ENCODE measurements at regions not wholly inside any gene's neighbourhood (a gene's known extent, or its start where the extent isn't known, plus 50 kb on each side); places are given as distances from the start of the nearest gene placed in this dataset.

DNA sequence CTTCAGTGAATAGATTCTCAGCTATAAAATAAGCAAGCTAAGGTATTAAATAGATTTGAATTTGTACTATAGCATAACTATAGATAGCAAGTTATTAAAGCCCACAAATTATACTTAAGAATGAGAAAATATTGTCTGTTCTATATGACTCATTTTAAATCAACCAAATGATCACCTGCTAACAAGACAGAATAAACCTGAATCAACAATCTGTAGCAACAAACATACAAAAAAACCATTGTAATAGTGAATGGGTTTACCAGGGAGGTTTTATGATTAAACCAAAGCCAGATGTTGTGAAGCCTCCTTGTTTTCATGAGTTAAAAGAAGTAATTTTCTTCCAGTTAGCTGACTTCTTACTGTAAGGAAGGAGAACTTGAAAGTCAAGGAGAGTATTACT is 71.9 kb upstream of the HTR1B start:
- ATAC-seq (ENCODE audit: low read depth in 2 of 2), result no peak
- Mint-ChIP-seq H3K36me3 (no peaks in the 10 kb centered on the region), H3K27ac (no peak overlapping the region)

DNA sequence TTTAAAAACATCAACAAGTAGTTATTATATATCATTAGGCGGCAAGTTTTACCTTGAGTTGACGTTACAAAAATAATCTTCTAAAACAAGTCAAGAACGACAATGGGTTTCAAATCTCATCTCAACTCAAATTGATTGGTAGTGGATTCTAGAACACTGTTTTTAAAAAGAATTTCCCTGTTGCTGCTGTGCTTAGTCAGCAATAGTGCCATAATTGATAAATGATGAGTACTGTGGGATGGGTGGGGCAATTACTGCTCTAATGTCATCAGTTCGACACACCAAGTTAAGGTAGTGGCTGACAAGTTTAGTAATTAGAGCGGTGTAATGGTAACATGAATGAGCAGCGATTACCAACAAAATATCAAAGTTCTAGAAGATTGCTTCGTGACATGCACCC is 73.4 kb upstream of the HTR1B start:
- Histone ChIP-seq H3K27ac (ENCODE audit: insufficient read depth, low read length, poor library complexity, severe bottlenecking) (no peak overlapping the region), H3K4me3 (ENCODE audit: low read depth, low read length) (no peak overlapping the region), H3K9me3 (ENCODE audit: control insufficient read depth in 2 of 2, low read length in 2 of 2) (no peaks in the 10 kb centered on the region), H3K27me3 (ENCODE audit: control insufficient read depth, insufficient read depth, low read length) (no peaks in the 10 kb centered on the region), H3K36me3 (ENCODE audit: control insufficient read depth, insufficient read depth, low read length) (no peaks in the 10 kb centered on the region), H3K4me1 (ENCODE audit: control insufficient read depth, insufficient read depth, low read length, poor library complexity, severe bottlenecking) (no peaks in the 10 kb centered on the region)
- Mint-ChIP-seq H3K9me3 (peaks cover 0 to 11% (median 6%) of the 10 kb centered on the region in 7 donors), H3K4me3 (no peak overlapping the region), H3K4me1 (no peaks in the 10 kb centered on the region), H3K36me3 (no peaks in the 10 kb centered on the region), H3K27ac (no peak overlapping the region), H3K27me3 (no peaks in the 10 kb centered on the region)
- DNase-seq (no peak), ATAC-seq (ENCODE audit: low read depth in 2 of 2) (no peak)

More for the DNA sequence above, 71.9 kb upstream of the HTR1B start:
- Histone ChIP-seq H3K4me1 (ENCODE audit: control insufficient read depth, insufficient read depth, low read length, poor library complexity, severe bottlenecking) (no peaks in the 10 kb centered on the region), H3K27ac (ENCODE audit: insufficient read depth, low read length, poor library complexity, severe bottlenecking) (no peak overlapping the region), H3K9me3 (ENCODE audit: control insufficient read depth in 2 of 2, low read length in 2 of 2) (no peaks in the 10 kb centered on the region), H3K27me3 (ENCODE audit: control insufficient read depth, insufficient read depth, low read length) (no peaks in the 10 kb centered on the region), H3K4me3 (ENCODE audit: low read depth, low read length) (no peak overlapping the region), H3K36me3 (ENCODE audit: control insufficient read depth, insufficient read depth, low read length) (no peaks in the 10 kb centered on the region)
- H3K9me3 Mint-ChIP-seq, result peaks cover 2 to 8% (median 5%) of the 10 kb centered on the region in 7 donors
- H3K4me1 Mint-ChIP-seq, result no peaks in the 10 kb centered on the region
- H3K4me3 Mint-ChIP-seq, result no peak overlapping the region
- DNase-seq, result no peak
- H3K27me3 Mint-ChIP-seq, result no peaks in the 10 kb centered on the region

DNA sequence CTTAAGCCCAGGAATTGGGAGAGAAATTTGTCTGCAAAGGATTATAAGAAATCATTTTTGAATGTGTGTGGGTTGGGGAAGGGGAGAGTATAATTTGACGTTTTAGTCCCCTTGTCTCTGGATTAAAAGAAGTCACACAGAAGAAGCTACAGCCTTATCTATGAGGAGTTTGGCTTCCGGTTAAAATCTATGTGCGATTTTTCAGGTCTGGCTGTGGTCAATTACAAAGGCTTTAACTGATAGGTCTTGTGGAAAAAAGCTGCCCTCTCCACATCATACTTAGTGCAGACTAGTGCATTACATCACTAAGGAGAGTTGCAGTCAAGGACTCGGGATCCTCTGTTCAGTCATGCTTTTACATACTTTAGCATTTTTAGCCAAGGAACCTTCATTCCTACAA is 80.3 kb upstream of the HTR1B start:
- DNase-seq (no peak), ATAC-seq (ENCODE audit: low read depth in 2 of 2) (no peak)
- Histone ChIP-seq H3K4me1 (ENCODE audit: control insufficient read depth, insufficient read depth, low read length, poor library complexity, severe bottlenecking) (no peaks in the 10 kb centered on the region), H3K27me3 (ENCODE audit: control insufficient read depth, insufficient read depth, low read length) (no peaks in the 10 kb centered on the region), H3K36me3 (ENCODE audit: control insufficient read depth, insufficient read depth, low read length) (no peaks in the 10 kb centered on the region), H3K27ac (ENCODE audit: insufficient read depth, low read length, poor library complexity, severe bottlenecking) (no peak overlapping the region), H3K9me3 (ENCODE audit: control insufficient read depth in 2 of 2, low read length in 2 of 2) (no peaks in the 10 kb centered on the region), H3K4me3 (ENCODE audit: low read depth, low read length) (no peak overlapping the region)
- Mint-ChIP-seq H3K9me3 (peaks cover 0 to 19% (median 3%) of the 10 kb centered on the region in 7 donors), H3K36me3 (no peaks in the 10 kb centered on the region), H3K4me3 (no peak overlapping the region), H3K27ac (no peak overlapping the region), H3K4me1 (no peaks in the 10 kb centered on the region), H3K27me3 (no peaks in the 10 kb centered on the region)

DNA sequence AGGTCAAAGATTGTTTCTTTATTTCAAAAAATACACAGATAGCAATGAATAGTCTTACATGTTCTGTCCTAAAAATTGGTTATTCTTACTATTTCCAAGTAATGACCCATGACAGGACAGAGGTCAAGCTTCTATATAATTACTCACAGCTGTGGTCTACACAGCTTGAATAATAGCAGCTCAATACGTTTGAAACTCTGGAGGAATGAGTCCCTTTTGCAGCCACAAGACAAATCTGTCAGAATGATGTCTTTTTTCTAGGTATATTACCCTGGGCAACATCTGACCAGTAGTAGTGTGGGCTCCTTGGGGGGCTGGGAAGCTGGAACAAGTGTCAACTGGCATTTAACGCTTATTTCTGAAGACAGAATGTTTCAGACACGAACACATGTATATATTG is 84.9 kb upstream of the HTR1B start:
- no peak overlapping the region for H3K27ac ChIP-seq (ENCODE audit: insufficient read depth, low read length, poor library complexity, severe bottlenecking)
- peaks cover 0 to 8% (median 0%) of the 10 kb centered on the region in 7 donors for H3K9me3 Mint-ChIP-seq
- no peaks in the 10 kb centered on the region for H3K9me3 ChIP-seq (ENCODE audit: control insufficient read depth in 2 of 2, low read length in 2 of 2)
- H3K4me1 ChIP-seq (ENCODE audit: control insufficient read depth, insufficient read depth, low read length, poor library complexity, severe bottlenecking), result no peaks in the 10 kb centered on the region
- H3K4me3 ChIP-seq (ENCODE audit: low read depth, low read length), result no peak overlapping the region
- no peak for ATAC-seq (ENCODE audit: low read depth in 2 of 2)
- H3K27me3 Mint-ChIP-seq, result no peaks in the 10 kb centered on the region
- H3K36me3 Mint-ChIP-seq, result no peaks in the 10 kb centered on the region
- no peaks in the 10 kb centered on the region for H3K36me3 ChIP-seq (ENCODE audit: control insufficient read depth, insufficient read depth, low read length)
- H3K4me3 Mint-ChIP-seq, result no peak overlapping the region
- no peaks in the 10 kb centered on the region for H3K27me3 ChIP-seq (ENCODE audit: control insufficient read depth, insufficient read depth, low read length)
- H3K4me1 Mint-ChIP-seq, result no peaks in the 10 kb centered on the region
- H3K27ac Mint-ChIP-seq, result no peak overlapping the region
- no peak for DNase-seq

DNA sequence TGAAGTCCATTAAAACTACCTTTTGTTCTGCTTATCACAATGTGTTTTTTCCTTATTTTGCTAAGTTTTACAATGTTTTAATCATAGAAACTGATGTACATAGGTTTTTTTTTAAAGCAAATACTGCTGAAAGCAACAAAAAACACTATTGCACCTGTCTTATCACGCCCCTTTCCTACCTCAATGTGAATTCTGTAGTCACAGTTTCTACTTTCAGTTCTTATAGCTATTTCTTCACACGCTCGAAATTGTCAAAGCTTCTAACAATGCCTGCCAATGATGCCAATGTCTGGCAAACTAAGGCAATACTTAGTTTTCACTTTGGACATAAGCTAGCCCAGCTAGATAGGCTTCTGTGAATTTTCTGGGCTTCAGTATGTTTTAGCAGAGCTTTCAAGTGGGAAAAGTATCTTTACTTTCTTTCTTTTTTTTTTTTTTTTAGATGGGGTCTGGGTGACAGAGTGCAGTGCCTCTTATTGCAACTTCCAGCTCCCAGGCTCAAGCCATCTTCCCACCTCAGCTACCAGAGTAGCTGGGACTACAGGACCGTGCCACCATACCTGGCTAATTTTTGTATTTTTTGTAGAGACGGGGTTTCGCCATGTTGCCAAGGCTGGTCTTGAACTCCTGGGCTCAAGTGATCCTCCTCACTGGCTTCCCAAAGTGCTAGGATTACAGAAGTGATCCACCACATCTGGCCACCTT is 85.5 kb upstream of the HTR1B start:
- peaks cover 0 to 8% (median 0%) of the 10 kb centered on the region in 7 donors for H3K9me3 Mint-ChIP-seq
- no peak overlapping the region for H3K4me3 Mint-ChIP-seq
- no peaks in the 10 kb centered on the region for H3K4me1 ChIP-seq (ENCODE audit: control insufficient read depth, insufficient read depth, low read length, poor library complexity, severe bottlenecking)
- H3K36me3 Mint-ChIP-seq, result no peaks in the 10 kb centered on the region
- ATAC-seq (ENCODE audit: low read depth in 2 of 2), result no peak
- H3K27me3 Mint-ChIP-seq, result no peaks in the 10 kb centered on the region
- no peaks in the 10 kb centered on the region for H3K9me3 ChIP-seq (ENCODE audit: control insufficient read depth in 2 of 2, low read length in 2 of 2)
- H3K36me3 ChIP-seq (ENCODE audit: control insufficient read depth, insufficient read depth, low read length), result no peaks in the 10 kb centered on the region
- no peak overlapping the region for H3K27ac ChIP-seq (ENCODE audit: insufficient read depth, low read length, poor library complexity, severe bottlenecking)
- no peak overlapping the region for H3K27ac Mint-ChIP-seq
- DNase-seq, result no peak
- H3K4me3 ChIP-seq (ENCODE audit: low read depth, low read length), result no peak overlapping the region
- H3K27me3 ChIP-seq (ENCODE audit: control insufficient read depth, insufficient read depth, low read length), result no peaks in the 10 kb centered on the region
- H3K4me1 Mint-ChIP-seq, result no peaks in the 10 kb centered on the region

DNA sequence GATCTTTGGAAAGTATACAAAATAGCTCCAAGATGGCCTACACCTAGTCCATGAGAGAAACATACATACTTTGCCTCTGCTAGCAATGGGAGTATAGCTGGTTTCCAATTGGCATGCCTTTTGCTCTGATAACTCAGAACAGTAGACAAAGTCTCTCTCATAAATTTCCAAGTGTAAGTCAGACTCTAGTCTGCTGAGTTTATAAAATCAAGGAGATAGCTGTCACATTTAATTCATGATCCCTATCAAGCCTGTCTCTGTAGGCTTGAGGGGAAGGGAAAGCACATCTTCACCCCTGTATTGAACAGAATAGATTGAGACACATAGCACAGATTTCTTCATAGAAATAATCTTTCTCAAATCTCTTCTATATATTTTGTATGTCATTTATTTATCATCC is 87.8 kb upstream of the HTR1B start:
- Mint-ChIP-seq H3K4me1 (no peaks in the 10 kb centered on the region), H3K27ac (no peak overlapping the region), H3K9me3 (peaks cover 0 to under 1% (median 0%) of the 10 kb centered on the region in 7 donors), H3K4me3 (no peak overlapping the region), H3K27me3 (no peaks in the 10 kb centered on the region), H3K36me3 (no peaks in the 10 kb centered on the region)
- no peak for DNase-seq
- H3K27ac ChIP-seq (ENCODE audit: insufficient read depth, low read length, poor library complexity, severe bottlenecking), result no peak overlapping the region
- H3K4me3 ChIP-seq (ENCODE audit: low read depth, low read length), result no peak overlapping the region
- ATAC-seq (ENCODE audit: low read depth in 2 of 2), result no peak
- no peaks in the 10 kb centered on the region for H3K4me1 ChIP-seq (ENCODE audit: control insufficient read depth, insufficient read depth, low read length, poor library complexity, severe bottlenecking)
- H3K36me3 ChIP-seq (ENCODE audit: control insufficient read depth, insufficient read depth, low read length), result no peaks in the 10 kb centered on the region
- H3K9me3 ChIP-seq (ENCODE audit: control insufficient read depth in 2 of 2, low read length in 2 of 2), result no peaks in the 10 kb centered on the region
- H3K27me3 ChIP-seq (ENCODE audit: control insufficient read depth, insufficient read depth, low read length), result no peaks in the 10 kb centered on the region

DNA sequence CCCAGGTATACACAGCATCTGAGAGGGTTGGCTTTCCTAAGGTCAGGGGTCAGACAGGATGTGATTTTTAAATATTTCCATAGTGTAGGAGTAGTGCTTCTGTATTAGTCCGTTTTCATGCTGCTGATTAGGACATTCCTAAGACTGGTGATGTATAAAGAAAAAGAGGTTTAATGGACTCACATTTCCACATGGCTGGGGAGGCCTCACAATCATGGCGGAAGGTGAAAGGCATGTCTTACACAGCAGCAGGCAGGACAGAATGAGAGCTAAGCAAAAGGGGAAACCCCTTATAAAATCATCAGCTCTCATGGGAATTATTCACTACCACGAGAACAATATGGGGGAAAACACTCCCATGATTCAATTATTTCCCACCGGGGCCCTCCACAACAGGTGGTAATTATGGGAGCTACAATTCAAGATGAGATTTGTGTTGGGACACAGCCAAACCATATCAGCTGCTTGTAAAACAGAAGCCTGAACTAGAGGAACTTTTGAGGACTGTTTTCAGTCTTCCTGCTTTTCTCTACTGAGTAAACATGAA is 91.0 kb upstream of the MEI4 start:
- Histone ChIP-seq H3K27me3 (ENCODE audit: control insufficient read depth, insufficient read depth, low read length) (no peaks in the 10 kb centered on the region), H3K27ac (ENCODE audit: insufficient read depth, low read length, poor library complexity, severe bottlenecking) (no peak overlapping the region), H3K4me1 (ENCODE audit: control insufficient read depth, insufficient read depth, low read length, poor library complexity, severe bottlenecking) (no peaks in the 10 kb centered on the region), H3K36me3 (ENCODE audit: control insufficient read depth, insufficient read depth, low read length) (no peaks in the 10 kb centered on the region), H3K9me3 (ENCODE audit: control insufficient read depth in 2 of 2, low read length in 2 of 2) (no peaks in the 10 kb centered on the region), H3K4me3 (ENCODE audit: low read depth, low read length) (no peak overlapping the region)
- Mint-ChIP-seq H3K27ac (no peak overlapping the region), H3K27me3 (no peaks in the 10 kb centered on the region), H3K4me1 (no peaks in the 10 kb centered on the region), H3K36me3 (no peaks in the 10 kb centered on the region), H3K4me3 (no peak overlapping the region), H3K9me3 (peaks cover 0 to 11% (median 6%) of the 10 kb centered on the region in 7 donors)
- DNase-seq (no peak), ATAC-seq (ENCODE audit: low read depth in 2 of 2) (no peak)

DNA sequence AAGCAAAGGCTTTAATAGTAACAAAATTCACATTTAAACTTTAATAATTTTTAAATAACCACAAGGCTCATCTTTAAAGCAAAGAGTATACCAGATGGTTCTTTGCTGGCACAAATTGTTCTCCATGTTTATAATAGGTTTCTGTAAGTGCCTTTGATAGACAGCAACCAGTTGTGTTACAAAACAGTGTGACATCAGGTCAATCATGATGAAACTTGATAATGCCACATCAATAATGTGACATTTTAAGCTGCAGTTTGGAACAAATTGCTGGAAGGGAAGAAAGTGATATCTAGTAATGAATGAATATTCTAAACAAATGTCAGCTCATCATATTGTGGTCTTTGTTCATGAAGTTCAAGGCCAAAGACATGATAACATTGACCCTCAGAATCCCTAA is 87.5 kb upstream of the MEI4 start:
- Histone ChIP-seq H3K36me3 (ENCODE audit: control insufficient read depth, insufficient read depth, low read length) (no peaks in the 10 kb centered on the region), H3K27ac (ENCODE audit: insufficient read depth, low read length, poor library complexity, severe bottlenecking) (no peak overlapping the region), H3K9me3 (ENCODE audit: control insufficient read depth in 2 of 2, low read length in 2 of 2) (no peaks in the 10 kb centered on the region), H3K4me1 (ENCODE audit: control insufficient read depth, insufficient read depth, low read length, poor library complexity, severe bottlenecking) (no peaks in the 10 kb centered on the region), H3K4me3 (ENCODE audit: low read depth, low read length) (no peak overlapping the region), H3K27me3 (ENCODE audit: control insufficient read depth, insufficient read depth, low read length) (no peaks in the 10 kb centered on the region)
- H3K4me3 Mint-ChIP-seq, result no peak overlapping the region
- no peak for ATAC-seq (ENCODE audit: low read depth in 2 of 2)
- H3K27ac Mint-ChIP-seq, result no peak overlapping the region
- no peaks in the 10 kb centered on the region for H3K36me3 Mint-ChIP-seq
- no peaks in the 10 kb centered on the region for H3K4me1 Mint-ChIP-seq
- DNase-seq, result no peak
- H3K9me3 Mint-ChIP-seq, result peaks cover 0 to 9% (median 2%) of the 10 kb centered on the region in 7 donors
- no peaks in the 10 kb centered on the region for H3K27me3 Mint-ChIP-seq
